HG02852 (cell line): ENCODE measurements at regions not wholly inside any gene's neighbourhood (a gene's known extent, or its start where the extent isn't known, plus 50 kb on each side); places are given as distances from the start of the nearest gene placed in this dataset.
"Not testable (repeated sequence)": the region's sequence is repeated elsewhere in the genome, so short reads cannot be mapped to it uniquely, and the experiment has no call there.

ENCODE experiments used
- ATAC-seq: cut with Tn5 transposase; IDR thresholded peaks from one replicate; pipeline ENCODE4 v1.9.1; 2021; ENCODE audit warnings: mild to moderate bottlenecking, moderate library complexity; ENCODE audit not compliant: unreplicated experiment

- ATAC-seq: no peak
Observed at GRCh38 chr17:77531002-77531401, 390.2 kb downstream of the SEC14L1 start.

- no peak for ATAC-seq
Observed at GRCh38 chr17:77531641-77532040, 390.9 kb downstream of the SEC14L1 start.

DNA sequence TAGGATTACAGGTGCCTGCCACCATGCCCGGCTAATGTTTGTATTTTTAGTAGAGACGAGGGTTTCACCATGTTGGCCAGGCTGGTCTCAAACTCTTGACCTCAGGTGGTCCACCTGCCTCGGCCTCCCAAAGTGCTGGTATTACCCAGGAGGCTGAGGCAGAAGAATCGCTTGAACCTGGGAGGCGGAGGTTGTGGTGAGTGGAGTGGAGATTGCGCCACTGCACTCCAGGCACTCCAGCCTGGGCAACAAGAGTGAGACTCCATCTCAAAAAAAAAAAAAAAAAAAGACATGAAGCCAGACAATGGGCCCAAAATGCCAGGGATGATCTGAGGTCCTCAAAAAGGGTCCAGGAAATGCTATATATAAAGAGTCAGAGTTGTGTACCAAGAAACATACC lies 392.9 kb downstream of the SEC14L1 start:
- ATAC-seq: not testable (repeated sequence)

- no peak for ATAC-seq
Observed at GRCh38 chr17:77534137-77534536, 393.4 kb downstream of the SEC14L1 start.

DNA sequence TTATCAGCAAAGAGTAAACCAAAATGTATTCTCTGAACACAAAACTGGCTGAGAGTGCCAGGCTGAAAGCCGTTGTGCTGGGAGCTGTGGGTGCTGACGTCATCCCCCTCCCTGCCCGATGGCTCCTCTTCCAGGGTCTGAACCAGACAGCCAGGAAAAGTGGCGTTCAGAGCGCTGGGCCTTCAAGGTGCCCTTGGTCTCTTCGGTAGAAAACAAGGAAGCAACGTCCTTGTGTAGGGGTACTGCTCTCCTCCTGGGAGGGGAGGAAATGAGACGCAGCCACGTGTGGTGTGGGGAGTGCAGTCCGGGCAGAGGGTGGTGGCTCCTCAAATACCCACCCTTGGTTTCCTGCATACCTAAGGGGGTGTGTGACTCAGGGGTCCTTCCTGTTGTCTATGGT lies 394.7 kb downstream of the SEC14L1 start:
- ATAC-seq: no peak

DNA sequence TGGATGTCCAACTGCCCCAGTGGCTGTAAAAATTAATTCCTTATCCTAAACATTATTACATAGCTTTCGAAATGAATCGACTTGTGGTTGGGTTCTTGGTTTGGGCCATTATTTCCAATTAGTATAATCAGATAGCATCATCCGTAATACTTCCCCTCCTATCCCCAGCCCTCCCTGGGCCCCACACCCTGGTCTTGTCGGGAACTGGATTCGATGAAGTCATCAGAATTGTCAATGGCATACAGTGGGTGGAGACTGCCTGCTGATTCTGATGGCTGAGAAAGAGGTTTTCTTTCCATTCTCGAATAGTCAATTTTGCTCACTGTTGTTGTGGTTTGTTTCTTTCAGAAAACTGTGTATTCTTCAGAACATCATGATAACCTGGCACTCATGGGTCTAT lies 395.1 kb downstream of the SEC14L1 start:
- no peak for ATAC-seq

- no peak for ATAC-seq
Observed at GRCh38 chr17:77537566-77537965, 396.8 kb downstream of the SEC14L1 start.

DNA sequence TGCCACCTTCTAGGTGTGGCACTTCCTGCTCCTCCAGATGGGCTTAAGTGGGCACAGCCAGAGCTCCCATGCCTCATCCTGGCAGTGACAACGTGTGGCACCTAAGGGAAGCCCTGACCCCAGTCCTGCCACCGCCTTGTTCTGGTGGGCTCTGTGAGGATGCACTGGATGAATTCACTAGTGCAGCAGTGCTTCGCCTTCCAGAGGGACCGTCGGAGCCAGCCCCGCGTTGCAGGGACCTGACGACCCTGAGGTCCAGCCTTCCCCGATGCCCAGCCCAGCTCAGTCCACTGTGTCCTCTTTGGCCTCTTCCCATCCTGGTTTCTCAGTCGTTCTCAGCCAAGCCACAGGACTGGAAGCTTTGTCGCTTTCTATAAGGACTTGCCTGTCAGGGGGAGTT lies 399.8 kb downstream of the SEC14L1 start:
- ATAC-seq: no peak

DNA sequence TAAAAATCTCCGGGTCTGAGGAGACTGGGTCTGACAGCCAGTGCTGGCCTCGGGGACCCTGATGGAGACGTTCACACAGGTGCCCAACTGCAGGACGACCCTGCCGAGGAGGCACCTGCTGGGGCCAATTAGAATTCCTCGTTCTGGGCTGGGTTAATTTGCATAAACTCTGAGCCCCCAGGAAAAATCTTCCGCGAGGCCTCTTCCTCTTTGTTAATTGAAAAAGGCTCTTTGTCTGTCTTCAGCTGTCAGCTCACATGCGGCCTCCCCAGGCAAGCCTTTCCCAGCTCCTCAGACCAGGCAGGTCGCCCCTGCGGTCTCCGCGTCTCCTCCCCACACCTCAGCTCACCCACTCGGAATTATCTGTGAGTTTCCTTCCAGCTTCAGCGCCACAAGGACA lies 400.2 kb downstream of the SEC14L1 start:
- no peak for ATAC-seq

GRCh38 chr17:77542011-77542410 lies 401.2 kb downstream of the SEC14L1 start:
- no peak for ATAC-seq

- no peak for ATAC-seq
Observed at GRCh38 chr17:77542551-77543490, 402.1 kb downstream of the SEC14L1 start.

DNA sequence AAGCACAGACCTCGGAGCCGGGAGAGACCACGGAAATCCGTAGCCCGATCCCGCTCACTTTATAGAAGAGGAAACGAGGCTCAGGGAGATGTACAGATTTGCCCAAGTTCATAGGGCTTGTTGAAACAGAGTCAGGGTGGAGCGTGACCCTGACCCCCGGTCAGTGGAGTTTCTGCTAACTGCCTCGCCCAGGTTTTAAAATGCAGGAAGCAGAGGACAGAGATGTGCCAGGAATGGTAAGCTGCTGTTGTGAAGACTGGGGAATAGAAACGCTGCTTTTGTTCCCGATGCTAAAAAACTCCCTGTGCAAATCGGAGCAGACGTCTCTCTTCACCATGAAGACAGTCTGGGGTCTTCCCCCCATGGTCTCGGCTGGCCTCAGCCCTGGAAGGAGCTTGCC lies 403.0 kb downstream of the SEC14L1 start:
- no peak for ATAC-seq

DNA sequence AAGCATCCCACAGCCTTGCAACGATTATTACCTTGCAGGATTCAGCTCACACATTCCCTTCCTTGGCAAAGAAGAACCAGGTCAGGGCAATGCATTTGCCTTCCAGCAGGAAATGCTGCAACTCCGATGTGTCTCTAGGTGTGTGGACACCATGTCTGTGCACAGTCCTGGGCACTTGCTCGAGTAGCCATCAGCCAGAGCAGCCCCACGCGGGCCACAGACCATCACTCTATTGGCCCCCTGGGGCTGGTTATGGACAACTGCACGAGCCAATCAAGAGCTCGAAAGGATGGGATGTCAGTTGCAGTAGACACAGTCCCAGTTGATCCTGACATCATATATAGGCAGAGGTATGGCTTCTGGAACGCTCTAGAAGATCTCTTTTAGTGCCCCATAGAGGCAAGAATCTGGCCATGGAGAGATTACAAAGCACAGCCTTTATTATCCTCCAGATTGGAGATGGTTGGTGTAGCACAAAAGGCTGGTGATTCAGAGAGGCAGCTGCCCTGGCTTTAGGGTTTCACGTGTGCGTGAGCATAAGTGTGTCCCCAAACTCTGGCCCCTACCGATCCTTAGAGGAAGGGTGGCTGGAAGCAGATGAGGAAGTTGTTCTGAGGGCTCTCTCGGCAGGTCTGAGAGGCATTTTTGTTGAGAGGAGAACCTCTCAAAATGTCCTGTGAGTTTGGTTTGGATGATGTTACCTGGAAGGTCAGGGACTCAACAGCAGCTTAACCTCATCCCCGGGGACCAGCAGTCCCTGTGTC lies 403.8 kb downstream of the SEC14L1 start:
- no peak for ATAC-seq

- no peak for ATAC-seq
Observed at GRCh38 chr17:77546772-77547241, 406.0 kb downstream of the SEC14L1 start.

- no peak for ATAC-seq
Observed at GRCh38 chr17:77548967-77549366, 408.2 kb downstream of the SEC14L1 start.

- ATAC-seq: no peak
Observed at GRCh38 chr17:77549726-77550366, 408.7 kb upstream of the TNRC6C start.

DNA sequence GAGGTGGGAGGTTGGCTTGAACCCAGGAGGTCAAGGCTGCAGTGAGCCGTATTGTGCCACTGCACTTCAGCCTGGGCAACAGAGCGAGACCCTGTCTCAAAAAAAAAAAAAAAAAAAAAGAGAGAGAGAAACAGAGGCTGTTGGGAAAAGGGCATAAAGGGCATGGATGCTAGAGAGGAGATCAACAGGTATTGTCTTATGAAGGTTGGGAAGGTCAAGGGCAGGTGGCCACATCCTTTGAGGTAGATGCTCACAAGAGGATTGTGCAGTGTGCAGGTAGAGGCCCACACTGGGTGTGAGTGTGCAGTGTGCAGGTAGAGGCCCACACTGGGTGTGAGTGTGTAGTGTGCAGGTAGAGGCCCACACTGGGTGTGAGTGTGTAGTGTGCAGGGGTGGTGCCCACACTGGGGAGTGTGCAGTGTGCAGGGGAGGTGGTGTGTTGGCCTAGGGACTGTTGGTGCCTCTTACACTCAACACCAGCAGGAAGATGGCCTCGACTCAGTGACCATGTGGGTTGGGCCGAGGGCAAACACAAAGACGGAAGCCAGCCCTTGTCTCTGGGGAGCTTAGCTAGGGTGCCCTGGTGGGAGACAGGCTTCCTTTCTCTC lies 404.9 kb upstream of the TNRC6C start:
- ATAC-seq: no peak

DNA sequence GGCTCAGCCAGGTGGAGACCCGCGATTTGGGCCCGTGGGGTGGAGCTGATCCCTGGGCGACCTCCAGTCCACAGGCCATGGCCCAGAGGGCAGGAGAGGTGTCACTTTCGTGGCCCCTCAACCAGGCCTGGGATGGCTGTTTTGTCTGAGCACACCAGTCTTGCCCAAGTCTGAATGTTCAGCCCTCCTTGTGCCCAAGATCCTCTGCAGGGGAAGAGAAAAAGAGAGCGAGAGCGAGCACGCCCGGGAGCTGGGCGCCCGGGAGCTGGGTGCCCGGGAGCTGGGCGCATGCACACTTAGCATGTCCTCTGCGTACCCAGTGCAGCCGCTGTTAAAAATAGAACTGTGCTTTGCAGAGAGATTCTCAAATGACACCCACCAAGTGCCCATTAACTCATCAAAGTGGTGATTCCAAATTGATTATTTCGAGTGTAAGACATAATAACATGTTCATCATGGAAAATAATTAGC lies 403.3 kb upstream of the TNRC6C start:
- ATAC-seq: no peak

- ATAC-seq: no peak
Observed at GRCh38 chr17:77555741-77556291, 402.7 kb upstream of the TNRC6C start.

- ATAC-seq: no peak
Observed at GRCh38 chr17:77556383-77557061, 402.0 kb upstream of the TNRC6C start.
